SHP77 treated with DMSO at 0.1 percent for 48 hours (cell line): ENCODE measurements at regions not wholly inside any gene's neighbourhood (a gene's known extent, or its start where the extent isn't known, plus 50 kb on each side); places are given as distances from the start of the nearest gene placed in this dataset.

ENCODE experiments used
- DNase-seq: peaks from one replicate; lab custom pipeline; 2025; lab: John Stamatoyannopoulos, UW

DNA sequence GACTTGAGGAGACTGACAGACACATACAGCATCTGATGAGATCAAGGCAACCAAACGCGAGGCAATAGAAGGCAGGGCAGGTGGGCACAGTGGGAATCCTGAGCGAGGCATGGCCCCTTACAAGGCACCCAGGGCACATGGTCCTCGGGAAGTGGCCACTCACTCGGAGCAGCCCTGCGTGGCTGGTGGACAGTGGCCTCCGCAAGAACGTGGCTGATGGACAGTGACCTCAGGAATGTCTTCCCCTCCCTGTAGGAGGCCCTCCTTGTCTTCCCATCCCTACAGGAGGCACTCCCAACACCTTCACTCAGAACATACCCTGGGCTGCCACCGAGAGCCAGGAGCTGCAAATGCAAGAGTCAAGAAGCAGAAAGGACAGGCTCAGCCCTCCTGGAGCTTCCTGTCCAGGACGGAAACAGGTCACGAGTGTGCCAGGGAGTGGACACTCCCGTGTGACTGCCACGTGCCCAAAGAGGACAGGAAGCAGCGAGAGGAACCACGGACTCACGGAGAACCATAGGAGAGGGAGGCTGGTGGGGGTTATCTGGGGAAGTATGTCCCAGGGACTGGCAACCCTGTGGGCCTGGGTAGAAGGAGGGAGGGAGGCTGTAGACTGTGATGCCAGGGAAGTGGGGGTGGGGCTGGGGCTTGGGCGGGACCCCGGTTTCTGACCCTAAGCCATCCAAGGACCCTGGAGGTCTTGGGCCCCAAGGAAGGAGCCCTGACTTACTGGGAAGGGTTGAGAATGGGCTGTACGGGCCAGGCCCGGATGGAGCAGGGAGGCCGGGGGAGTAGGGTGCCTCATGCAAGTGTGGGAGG lies 321.9 kb upstream of the IRX4 start:
- DNase-seq, result no peak

DNA sequence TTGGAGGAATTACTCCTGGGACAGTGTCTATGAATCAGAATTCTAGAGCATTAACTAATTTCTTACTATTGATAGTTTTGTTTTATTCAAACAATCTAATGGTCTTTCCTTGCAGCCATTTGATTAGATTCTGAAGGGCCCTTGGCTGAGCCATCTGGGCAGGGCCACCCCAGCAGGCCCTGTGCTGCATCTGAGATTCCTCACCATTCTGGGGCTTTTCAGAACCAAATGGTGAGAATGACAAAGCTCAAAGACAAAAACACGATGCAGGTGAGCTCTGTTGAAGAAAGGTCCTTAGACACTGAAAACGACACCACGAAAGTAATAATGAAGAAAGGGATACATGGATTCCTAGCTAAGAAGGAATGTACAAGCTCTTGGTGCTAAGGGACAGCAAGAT lies 321.0 kb upstream of the IRX4 start:
- DNase-seq, result no peak

DNA sequence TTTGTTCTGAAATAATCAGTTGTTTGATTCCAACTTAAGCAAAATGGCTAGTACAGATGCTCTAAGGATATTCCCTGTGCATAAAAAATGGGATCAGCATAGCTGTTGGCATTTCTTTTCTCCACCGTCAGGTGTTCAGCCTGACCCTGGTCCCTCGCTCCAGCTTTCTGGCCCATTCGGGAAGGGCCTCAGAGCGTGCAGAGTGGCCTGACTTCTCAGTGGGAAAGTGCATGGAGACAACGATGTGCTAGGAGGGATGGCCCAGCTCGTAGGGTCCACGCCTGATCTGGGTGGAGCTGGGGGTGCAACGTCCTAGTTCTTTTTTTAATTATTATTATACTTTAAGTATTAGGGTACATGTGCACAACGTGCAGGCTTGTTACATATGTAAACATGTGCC lies 319.1 kb upstream of the IRX4 start:
- DNase-seq, result no peak

DNA sequence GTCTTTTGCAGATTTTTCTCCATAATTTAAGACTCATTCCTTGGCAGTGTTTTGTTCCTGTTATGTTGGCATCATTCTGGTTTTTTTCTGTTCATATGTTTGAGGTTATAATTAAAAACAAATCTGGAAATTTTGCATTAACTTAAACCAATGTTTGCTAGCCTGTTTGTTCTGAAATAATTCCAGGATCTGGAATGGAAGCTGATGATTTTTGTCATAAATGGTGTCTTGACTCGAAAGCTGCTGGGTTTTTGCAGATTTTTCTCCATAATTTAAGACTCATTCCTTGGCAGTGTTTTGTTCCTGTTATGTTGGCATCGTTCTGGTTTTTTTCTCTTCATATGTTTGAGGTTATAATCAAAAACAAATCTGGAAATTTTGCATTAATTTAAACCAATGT lies 318.7 kb upstream of the IRX4 start:
- no peak for DNase-seq

DNA sequence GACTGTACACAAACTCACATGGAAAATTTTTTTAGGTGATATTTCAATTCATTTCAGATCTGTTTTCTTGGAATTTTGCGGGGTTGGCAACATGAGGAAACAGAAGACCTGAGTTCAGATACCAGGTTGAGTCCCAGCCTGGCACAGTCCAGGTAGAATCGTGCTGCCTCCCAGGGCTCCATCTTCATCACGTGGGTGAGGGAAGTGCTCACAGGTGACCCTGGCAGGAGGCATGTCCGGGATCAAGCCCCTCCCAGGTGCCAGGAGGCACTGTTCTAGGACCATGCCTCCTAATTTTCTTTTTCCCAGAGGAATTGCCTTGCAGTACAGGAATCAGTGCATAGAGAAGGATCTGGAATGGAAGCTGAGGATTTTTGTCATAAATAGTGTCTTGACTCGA lies 318.3 kb upstream of the IRX4 start:
- DNase-seq, result no peak

DNA sequence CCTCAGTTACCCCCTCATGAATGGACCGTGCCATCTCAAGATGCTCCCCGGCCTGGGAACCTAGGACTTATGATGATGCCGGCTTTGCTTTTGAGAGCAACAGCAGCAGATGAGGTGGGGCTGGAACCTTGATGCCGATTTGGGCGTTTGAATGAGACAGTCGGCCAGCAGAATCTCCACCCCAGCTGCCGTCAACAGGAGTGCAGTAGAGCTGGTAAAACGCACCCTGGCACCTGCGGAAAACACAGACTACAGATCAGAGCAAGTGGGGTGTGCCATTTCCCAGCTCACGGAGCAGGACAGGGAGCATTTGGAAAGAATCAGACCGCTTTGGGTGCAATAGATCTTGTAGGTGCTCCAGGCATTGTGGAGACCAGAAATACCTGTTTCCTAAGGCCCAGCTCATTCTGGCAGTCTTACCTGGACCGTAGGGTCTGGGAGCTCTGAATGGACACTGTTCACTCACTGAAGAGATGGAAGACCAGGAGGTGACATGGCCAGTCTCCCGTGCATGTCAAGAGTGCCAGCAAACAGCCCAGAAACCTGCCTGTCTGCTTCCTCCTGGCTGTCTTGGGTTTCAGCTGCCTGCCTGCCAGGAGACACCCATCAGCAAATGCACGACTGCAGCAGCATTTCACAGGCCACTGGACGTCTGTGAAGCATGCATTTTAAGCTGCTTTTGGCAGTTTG lies 317.7 kb upstream of the IRX4 start:
- no peak for DNase-seq

DNA sequence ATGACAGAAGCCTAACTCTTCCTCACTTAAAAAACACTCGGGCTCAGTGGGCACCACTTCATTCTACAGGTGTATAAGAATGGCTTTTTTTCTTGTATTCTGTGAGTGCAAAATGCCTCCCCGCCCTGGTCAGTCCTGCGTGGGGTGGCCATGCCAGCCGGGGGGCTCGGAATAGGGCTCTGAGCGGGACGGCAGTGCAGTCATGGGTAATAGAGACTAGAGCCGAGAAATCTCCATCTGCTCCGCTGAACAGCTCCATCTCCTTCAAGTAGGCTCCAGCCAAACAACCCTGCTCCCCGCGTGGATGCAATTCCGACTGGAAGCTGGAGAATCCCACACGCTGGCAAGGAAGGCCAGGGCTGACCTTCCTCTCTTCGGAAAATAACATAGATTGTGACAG lies 317.0 kb upstream of the IRX4 start:
- no peak for DNase-seq

DNA sequence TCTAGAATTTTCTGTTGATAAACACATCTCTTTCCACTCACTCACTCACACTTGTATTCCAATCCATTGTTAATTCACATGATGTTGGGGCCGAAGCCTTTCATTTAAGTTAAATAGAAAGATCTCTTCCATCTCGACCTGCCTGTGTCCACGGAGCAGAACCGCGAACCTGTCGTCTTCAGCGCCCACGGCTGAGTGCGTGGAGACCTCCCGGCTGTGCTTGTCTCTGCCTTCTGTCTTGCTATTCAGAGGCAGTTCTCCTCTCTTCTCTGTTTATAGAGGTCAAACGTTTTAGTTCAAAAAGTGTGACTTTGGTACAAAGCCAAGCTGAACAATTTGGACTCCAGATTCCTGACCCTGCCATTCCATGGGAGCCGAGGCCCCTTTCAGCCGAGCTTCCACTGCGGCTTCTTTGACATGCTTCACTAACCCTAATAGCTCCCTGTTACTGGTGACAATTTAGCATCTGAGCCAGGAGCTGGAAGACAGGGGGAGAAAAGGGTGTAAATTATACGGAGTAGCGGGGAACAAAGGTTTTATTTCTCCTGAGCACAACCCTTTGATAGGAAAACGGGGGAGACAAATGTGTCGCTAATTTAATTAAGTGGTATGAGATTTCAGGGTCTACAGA lies 314.4 kb upstream of the IRX4 start:
- DNase-seq, result no peak

DNA sequence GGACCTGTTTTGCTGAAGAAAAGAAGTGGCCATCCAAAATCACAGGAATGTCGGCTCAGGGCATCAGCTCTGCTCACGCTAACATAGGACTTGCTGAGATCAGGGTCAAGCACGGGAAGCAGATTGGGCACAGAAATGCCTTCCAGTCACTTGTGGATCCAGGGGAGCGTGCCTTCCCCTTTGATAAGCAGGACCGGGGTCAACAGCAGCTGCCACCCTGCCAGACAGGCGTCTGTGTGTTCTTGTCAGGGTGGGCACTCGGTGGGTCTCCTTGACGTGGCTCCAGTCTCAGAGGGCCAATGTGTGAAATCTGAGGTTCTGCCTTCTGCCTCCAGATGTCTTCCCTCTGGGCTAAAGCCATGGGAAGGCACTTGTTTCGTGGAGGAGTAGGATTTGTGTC lies 313.7 kb upstream of the IRX4 start:
- no peak for DNase-seq

DNA sequence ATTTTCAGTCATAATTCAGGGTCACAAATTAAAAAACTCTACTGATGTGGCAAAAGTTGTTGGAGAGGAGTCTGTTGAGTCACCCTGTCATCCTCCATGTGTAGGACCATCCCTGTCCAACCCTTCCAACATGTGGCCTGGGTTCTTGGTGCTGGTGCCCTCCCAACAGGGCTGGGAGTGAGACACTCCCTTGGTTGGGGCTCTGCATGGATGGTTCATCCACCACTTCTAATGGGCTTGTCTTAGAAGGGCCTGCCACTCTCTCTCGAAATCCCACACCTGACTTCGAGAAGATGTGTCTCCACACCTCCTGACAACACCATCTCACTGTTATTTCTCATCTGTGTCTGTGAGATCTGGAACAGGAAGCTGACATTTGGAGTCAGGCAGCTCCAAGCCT lies 312.2 kb upstream of the IRX4 start:
- no peak for DNase-seq

DNA sequence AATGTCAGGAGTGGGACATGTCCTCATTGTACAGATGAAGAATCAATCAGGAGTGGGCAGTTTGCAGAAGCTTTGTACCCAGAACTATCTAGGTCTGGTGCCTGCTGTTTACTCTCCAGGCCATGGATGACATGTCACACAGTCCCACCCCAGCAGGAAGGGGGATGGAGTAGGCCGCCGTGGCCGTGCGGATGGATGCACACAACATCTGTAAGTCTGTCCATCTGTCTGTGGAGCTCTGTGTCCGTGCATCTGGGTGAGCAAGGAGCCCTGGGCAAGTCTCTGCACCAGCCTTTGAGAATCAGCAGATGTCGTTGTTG lies 311.5 kb upstream of the IRX4 start:
- no peak for DNase-seq

DNA sequence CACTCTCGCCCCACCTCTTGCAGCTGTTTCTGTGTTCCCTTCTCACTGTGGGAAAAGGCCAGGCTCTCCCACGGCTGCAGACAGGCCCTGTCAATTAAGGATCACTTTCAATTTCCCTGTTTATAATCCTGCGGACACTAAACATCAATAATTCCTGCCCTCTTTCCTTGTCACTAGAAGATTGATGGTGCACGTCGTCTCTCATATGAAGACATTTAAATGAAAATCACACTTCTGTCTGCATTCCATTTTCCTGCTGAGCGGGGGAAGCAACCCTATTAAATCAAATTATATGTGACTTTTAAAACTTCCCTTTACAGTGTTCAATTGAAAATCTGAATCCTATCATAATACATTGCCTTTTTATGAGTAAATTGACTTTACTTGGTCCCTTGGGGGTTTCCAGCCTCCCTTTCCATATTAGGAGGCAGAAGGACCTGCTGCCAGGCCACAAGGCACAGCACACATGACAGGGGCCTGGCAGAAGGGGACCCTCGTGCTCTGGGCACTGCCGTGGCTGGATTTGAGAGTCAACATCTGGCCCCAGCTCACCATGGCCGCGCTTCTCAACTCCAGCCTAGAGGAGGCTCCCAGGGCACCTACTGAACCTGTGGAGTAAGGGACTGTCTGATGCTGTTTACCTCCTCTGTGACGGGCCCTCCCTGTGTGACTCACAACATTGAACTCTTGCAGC lies 311.0 kb upstream of the IRX4 start:
- DNase-seq, result no peak

DNA sequence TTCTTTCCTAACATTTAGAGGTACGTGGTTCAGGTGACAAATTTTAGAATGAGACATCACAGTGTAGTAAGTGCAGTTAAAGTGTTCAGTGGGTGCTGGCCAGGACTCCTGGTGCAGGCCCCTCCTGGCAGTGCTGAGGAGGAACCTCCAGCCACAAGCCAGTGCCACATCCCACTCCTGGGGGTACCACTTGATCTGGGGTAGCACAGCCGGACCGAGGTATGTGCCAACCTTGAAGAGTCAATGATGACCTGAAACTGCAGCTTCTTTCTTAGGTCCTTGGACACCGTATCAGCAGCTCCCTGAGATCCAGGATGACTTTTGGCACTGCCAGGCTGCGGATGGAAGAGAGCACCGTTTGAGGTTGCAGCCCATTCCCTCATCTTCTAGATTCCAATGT lies 310.4 kb upstream of the IRX4 start:
- no peak for DNase-seq

DNA sequence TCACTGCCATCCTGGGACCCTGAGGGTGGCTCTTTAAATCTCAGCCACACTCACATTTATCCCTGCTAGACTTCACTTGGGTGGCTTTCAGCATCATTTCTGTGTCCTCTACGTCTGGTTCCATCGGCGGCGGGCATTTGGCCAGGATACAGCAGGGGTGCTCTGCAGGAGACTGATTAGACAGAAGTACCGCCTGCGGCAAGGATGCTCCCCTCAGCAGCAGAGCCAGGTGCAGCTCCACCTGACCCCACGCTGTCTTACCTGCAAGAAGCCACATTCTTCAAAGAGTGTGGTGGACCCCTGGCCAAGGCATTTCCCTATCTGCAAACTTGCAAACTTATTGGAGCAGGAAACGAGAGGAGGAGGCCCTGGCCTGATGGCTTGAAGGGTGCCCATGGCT lies 309.8 kb upstream of the IRX4 start:
- DNase-seq, result no peak

DNA sequence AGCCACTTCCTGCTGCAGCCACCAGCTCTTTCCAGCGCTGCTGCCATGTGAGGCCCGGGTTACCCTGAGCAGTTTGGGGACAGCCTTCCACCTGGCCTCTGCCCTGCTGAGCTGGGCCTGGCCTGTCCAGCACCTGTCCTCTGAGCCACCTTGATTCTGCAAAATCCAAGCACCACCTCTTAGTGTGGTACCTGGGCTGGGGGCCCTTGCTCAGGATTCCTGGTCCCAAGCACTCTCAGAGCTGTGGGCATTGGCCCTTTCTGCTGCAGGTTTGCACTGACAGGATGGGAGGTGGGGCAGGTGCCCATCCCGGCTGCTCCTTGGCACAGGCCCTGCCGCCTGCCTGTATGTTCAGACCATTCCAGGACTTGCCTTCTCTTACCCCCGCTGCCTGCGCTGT lies 309.2 kb upstream of the IRX4 start:
- no peak for DNase-seq

DNA sequence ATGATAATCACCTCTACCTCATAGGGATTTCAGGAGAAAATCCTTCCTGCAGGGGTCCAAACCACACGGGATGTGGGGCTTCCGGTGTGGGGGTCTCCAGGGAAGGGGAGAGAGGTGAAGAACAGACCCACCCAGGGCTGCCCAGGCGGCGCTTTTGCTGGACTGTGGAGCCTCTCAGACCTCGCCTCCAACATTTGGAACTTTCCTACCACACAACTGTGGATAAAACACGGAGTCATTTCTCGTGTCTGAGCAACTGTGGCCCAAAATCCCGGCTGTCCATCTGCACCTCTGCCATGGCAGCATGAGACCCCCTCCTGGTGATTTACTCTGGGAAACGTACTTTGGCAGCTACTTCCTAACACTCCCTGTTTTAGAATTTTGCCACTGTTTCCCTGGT lies 307.8 kb upstream of the IRX4 start:
- DNase-seq, result no peak

DNA sequence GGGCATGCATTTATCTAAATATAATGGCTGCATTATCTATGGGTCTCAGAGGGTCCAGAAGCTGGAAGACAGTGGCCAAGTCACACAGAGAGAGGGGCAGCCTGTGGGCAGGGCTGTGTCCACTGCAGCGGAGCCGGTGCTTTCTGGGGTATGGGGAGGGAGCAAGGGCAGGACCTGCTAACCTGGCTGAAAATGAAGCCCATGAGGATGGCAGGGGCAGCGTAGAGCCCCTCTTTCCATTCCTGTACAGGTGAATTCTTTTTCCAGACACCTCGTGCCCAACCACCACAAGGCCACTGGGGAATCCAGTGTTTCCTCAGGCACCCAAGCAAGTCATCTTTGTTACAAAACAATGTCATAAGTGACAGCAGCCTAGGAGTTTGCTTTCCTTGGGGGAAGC lies 305.9 kb upstream of the IRX4 start:
- no peak for DNase-seq

DNA sequence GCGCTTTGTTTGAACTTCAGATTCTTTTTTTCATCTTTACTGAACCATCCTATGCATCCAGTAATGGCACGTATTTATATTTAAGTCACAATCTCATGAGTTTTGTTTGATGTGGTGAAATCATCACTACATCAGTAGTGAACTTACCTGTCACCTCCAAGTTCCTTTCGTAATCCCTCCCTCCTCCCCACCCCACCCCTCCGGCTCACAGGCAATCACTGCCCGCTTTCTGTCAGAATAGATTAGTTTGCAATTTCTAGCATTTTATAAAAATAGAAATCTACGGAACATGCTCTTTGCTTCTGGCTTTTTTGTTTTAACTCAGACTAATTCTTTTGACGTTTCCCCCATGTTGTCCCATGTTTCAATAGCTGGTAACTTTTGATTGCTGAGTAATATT lies 305.4 kb upstream of the IRX4 start:
- DNase-seq, result no peak

DNA sequence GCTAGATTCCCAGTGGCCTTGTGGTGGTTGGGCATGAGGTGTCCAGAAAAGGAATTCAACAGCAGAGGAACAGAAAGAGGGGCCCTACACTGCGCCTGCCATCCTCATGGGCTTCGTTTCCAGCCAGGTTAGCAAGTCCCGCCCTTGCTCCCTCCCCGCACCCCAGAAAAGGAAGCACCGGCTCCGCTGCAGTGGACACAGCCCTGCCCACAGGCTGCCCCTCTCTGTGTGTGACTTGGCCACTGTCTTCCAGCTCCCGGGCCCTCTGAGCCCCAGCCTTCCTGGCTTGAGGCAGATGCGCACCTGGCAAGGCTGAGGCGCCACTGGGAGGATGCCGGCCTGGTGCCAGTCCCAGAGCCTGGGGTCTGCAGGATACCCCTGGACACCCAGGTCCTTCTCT lies 305.0 kb upstream of the IRX4 start:
- no peak for DNase-seq

DNA sequence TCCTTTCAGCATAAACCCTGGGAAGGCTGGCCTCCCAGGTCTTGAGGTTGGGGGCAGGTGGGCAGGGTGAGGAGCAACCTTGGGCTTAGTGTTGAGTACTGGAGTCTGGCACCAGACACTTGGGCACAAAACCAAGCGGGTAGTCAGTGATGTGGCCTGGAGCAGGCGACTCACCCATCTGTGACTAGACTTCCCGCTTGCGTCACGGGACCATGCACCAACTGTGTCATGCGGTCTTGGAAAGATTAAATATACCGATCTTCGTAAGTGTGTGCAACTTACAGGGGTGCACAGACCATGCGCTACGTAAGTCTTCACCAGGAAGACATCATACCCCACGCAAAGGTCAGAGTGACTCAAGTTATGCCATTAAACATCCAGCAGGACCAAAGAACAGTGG lies 304.4 kb upstream of the IRX4 start:
- no peak for DNase-seq

DNA sequence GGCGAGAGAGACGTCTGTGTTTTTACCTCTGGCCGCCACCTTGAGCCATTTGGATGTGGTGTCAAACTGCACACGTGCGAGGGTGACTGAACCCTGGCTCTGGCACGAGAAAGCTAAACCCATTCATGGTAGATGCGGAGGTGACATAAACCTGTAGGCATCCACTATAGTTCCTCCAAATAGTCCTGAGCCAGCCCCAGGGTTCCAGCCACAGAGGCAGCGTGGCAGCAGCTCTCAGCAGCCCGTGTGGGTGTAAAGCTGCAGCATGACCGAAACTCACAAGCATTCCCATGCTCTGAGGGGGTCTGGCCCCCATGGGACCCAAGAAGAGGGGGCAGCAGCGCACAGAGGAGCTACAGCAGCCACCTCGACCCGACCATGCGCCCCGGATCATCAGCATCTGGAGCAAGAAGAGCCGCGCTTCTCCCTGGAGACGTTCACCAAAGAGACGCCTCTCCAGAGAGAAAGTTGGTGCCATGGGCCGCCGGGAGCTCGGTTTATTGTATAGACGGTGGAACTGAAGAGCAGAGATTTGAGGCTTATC lies 303.8 kb upstream of the IRX4 start:
- no peak for DNase-seq

DNA sequence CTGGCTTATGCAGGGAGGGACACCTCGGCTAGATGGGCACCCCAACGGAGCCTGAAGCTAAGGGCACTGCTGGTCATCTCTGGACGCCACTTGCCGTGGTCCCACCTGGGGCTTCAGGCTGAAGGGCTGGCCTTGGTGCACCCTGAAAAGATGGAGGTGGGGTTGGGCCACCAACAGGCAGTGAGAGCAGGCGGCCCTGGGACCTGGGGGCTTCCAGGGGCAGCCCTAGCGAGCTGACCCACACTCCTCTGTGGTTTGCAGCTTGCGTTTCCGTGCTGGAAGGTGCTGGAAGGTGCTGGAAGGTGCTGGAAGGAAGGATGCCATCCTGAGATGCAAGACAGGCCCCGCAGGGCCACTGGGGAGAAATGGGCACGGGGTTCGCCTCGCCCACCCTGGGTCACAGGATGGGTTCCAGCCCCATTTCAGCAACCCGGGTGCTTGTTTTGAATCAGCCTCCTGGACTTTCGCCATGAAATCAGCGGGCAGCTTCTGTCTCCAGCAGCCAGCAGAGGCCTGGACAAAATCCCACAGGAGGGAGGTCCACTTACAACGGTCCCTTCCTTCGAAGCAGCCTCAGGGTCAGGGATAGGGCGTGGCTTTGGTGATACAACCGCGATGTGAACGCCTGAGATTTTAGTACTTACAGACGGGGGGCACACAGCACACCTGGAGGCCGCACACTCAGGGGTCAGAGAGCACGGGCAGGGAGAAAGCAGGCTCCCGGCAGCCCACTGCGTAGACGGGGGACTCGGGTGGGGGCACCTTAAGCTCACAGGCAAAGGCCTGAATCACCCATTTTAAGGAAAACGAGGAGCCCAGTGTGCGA lies 303.1 kb upstream of the IRX4 start:
- no peak for DNase-seq
